Endothelial cell of umbilical vein (primary cell): ENCODE measurements at regions not wholly inside any gene's neighbourhood (a gene's known extent, or its start where the extent isn't known, plus 50 kb on each side); places are given as distances from the start of the nearest gene placed in this dataset.

Experiments
- BruUV-seq: library from RNA; stranded (reverse); fragments of 400-500 nt; replicated peaks from 2 replicates; lab custom pipeline; 2021; lab: Mats Ljungman, UMichigan
- CTCF ChIA-PET: fragments of 300-600, 350-600 bp; sonication (Branson Sonifier 250); formaldehyde crosslinking; loops from one replicate; lab custom pipeline; 2021; ENCODE audit warnings: antibody characterized with exemption, inconsistent platforms; lab: Charles Lee
- POLR2A ChIA-PET: fragments of 300-600, 350-600 bp; sonication (Branson Sonifier 250); formaldehyde crosslinking; loops from one replicate; lab custom pipeline; 2021; ENCODE audit warnings: antibody characterized with exemption, inconsistent platforms; lab: Charles Lee
- DNase-seq: peaks from one replicate; pipeline ENCODE4 v3.0.0-alpha.2; 2011; ENCODE audit warnings: low read depth, low spot score
- FAIRE-seq: peaks from 2 replicates; lab custom pipeline; 2011; peaks lifted over from hg19 to GRCh38; lab: Jason Lieb, UNC
- H2AFZ ChIP-seq: 2 replicates; pipeline ENCODE4 v1.6.0; 2012; ENCODE audit warnings: low read depth, low read length, control low read depth, inconsistent platforms
- H3K27ac ChIP-seq: 2 replicates; pipeline ENCODE4 v1.5.1; 2011; ENCODE audit warnings: low read depth, mild to moderate bottlenecking, control low read depth, low read length, moderate library complexity; ENCODE audit not compliant: insufficient read depth
- H3K27me3 ChIP-seq, 2 experiments: 2 replicates each; pipeline versions ENCODE4 v1.6.0 to v1.6.1; 2011; ENCODE audit warnings: low read length in 2 of 2, mixed read lengths in 1 of 2; ENCODE audit not compliant: control insufficient read depth in 2 of 2, insufficient read depth in 2 of 2
- H3K36me3 ChIP-seq, 2 experiments: 2 replicates in 1 of 2; 3 replicates in 1 of 2; pipeline ENCODE4 v1.5.1; 2011; ENCODE audit warnings: low read length in 2 of 2, mild to moderate bottlenecking in 1 of 2, moderate library complexity in 1 of 2; ENCODE audit not compliant: control insufficient read depth in 2 of 2, insufficient read depth in 2 of 2; ENCODE audit errors: extremely low read depth in 1 of 2
- H3K4me1 ChIP-seq: 3 replicates; pipeline ENCODE4 v1.5.1; 2011; ENCODE audit warnings: mild to moderate bottlenecking, low read length; ENCODE audit not compliant: control insufficient read depth, insufficient read depth; ENCODE audit errors: extremely low read depth
- H3K4me2 ChIP-seq: 2 replicates; pipeline ENCODE4 v1.6.1; 2011; ENCODE audit warnings: low read length, control low read depth, mixed read lengths; ENCODE audit not compliant: insufficient read depth
- H3K4me3 ChIP-seq, 3 experiments: fragments of 200-600 bp in 1 of 3; sonication (generic), shearing (Covaris generic) in 1 of 3; replicated peaks in 1 of 3; 2 replicates each; pipeline ENCODE4 v1.5.1; 2011 to 2016; ENCODE audit warnings: control low read depth in 3 of 3, low read length in 3 of 3, mild to moderate bottlenecking in 2 of 3, inconsistent platforms in 1 of 3, low read depth in 1 of 3, moderate library complexity in 1 of 3; ENCODE audit not compliant: insufficient read depth in 1 of 3
- H3K79me2 ChIP-seq: 2 replicates; pipeline ENCODE4 v1.6.0; 2012; ENCODE audit warnings: low read length, inconsistent platforms; ENCODE audit not compliant: control insufficient read depth, insufficient read depth
- H3K9ac ChIP-seq: replicated peaks from 2 replicates; pipeline ENCODE3; 2011; ENCODE audit warnings: low read length, control low read depth; ENCODE audit not compliant: insufficient read depth; ENCODE audit errors: extremely low read depth
- H3K9me1 ChIP-seq: replicated peaks from 3 replicates; pipeline ENCODE4 v1.6.0; 2011; ENCODE audit warnings: mild to moderate bottlenecking, low read length; ENCODE audit not compliant: control insufficient read depth, insufficient read depth; ENCODE audit errors: extremely low read depth
- H3K9me3 ChIP-seq: replicated peaks from 2 replicates; pipeline ENCODE4 v1.5.1; 2012; ENCODE audit warnings: low read length, inconsistent platforms; ENCODE audit not compliant: control insufficient read depth, insufficient read depth
- H4K20me1 ChIP-seq: replicated peaks from 2 replicates; pipeline ENCODE3; 2011; ENCODE audit warnings: mild to moderate bottlenecking, low read length; ENCODE audit not compliant: control insufficient read depth, insufficient read depth; ENCODE audit errors: extremely low read depth
- EZH2 ChIP-seq: IDR thresholded peaks from 2 replicates; pipeline ENCODE4 v1.6.1; 2012; ENCODE audit warnings: borderline replicate concordance, low read depth, mild to moderate bottlenecking, moderate library complexity, low read length, inconsistent platforms; ENCODE audit not compliant: severe bottlenecking
- GATA2 ChIP-seq: IDR thresholded peaks from 2 replicates; pipeline ENCODE4 v1.7.0; 2011; ENCODE audit warnings: low read depth, mild to moderate bottlenecking, moderate library complexity, mixed read lengths, low read length; ENCODE audit not compliant: insufficient read length, insufficient read depth
- JUN ChIP-seq: IDR thresholded peaks from 2 replicates; pipeline ENCODE4 v1.6.1; 2011; ENCODE audit warnings: borderline replicate concordance, low read depth; ENCODE audit not compliant: insufficient read length, insufficient read depth
- POLR2A ChIP-seq: IDR thresholded peaks from 2 replicates; pipeline ENCODE4 v1.6.1; 2012; ENCODE audit warnings: low read depth, mild to moderate bottlenecking, control low read depth, low read length
- POLR2AphosphoS5 ChIP-seq: IDR thresholded peaks from 2 replicates; pipeline ENCODE4 v1.6.1; 2012; ENCODE audit warnings: low read depth, mild to moderate bottlenecking, control low read depth, low read length, moderate library complexity; ENCODE audit not compliant: insufficient read depth
- dilution Hi-C: fragments of 300-500 bp; cut with MboI; formaldehyde crosslinking; loops from one replicate; pipeline ENCODE4 v1.15.0; 2019; ENCODE audit warnings: low sequenced_read_pairs; ENCODE audit not compliant: extremely low pct_ligation_motif_present
- intact Hi-C: fragments of 100-400 bp; cut with micrococcal nuclease; formaldehyde crosslinking; loops from one replicate; pipeline ENCODE4 v1.10.0; 2022
- TF ChIP-seq, protein P1 (sequence below): IDR thresholded peaks from 2 replicates; pipeline ENCODE4 v1.6.1; 2011; ENCODE audit not compliant: insufficient read depth, insufficient read length
- TF ChIP-seq, protein P2 (sequence below), 2 donors: IDR thresholded peaks; 1 replicate in 1 of 2; 2 replicates in 1 of 2; pipeline ENCODE4 v1.5.1; 2011; ENCODE audit warnings: low read length in 2 of 2, mild to moderate bottlenecking in 2 of 2, moderate library complexity in 2 of 2, control low read depth in 1 of 2, inconsistent platforms in 1 of 2, low read depth in 1 of 2; ENCODE audit not compliant: insufficient read depth in 1 of 2; ENCODE audit errors: extremely low read depth in 1 of 2

DNA sequence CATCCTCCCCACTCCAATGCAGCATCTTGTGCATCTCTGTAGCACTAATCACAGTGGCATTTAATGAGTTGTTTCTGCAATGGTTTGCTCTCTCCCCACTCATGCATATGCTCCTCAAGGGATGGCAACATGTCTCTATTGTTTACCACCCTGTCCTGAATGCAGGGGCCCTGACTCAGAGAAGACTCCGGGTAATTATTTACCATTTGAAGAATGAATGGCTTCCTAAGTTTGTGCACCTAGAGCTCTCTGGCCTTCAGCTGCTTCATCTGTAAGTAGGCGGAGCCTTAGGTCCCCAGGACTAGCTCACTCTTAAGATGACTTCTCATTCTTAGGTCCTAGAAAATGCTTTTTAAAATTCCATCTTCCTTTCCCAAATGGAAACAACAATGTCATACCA is 63.7 kb upstream of the IGSF21 start:
- intact Hi-C loops (no loop called here), dilution Hi-C loops (no loop called here)
- no peaks in the 10 kb centered on the region for H3K79me2 ChIP-seq
- no peaks in the 10 kb centered on the region for H3K36me3 ChIP-seq
- DNase-seq (no peak), FAIRE-seq (no peak)
- H3K4me2 ChIP-seq: no peak overlapping the region
- H3K27ac ChIP-seq: no peak overlapping the region
- no peaks in the 10 kb centered on the region for H3K4me1 ChIP-seq
- no peaks in the 10 kb centered on the region for H3K9me3 ChIP-seq
- ChIA-PET POLR2A (no interaction called here), CTCF (no interaction called here)
- no peak overlapping the region for H3K4me3 ChIP-seq
- no peaks in the 10 kb centered on the region for H4K20me1 ChIP-seq
- no peaks in the 10 kb centered on the region for H3K27me3 ChIP-seq
- no TSS peak for BruUV-seq
- no peak overlapping the region for H3K9ac ChIP-seq
- TF ChIP-seq GATA2 (no peak), EZH2 (no peak), POLR2AphosphoS5 (no peak), POLR2A (no peak), JUN (no peak)
- TF ChIP-seq, protein P1, sequence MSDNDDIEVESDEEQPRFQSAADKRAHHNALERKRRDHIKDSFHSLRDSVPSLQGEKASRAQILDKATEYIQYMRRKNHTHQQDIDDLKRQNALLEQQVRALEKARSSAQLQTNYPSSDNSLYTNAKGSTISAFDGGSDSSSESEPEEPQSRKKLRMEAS: no peak
- TF ChIP-seq, protein P2, sequence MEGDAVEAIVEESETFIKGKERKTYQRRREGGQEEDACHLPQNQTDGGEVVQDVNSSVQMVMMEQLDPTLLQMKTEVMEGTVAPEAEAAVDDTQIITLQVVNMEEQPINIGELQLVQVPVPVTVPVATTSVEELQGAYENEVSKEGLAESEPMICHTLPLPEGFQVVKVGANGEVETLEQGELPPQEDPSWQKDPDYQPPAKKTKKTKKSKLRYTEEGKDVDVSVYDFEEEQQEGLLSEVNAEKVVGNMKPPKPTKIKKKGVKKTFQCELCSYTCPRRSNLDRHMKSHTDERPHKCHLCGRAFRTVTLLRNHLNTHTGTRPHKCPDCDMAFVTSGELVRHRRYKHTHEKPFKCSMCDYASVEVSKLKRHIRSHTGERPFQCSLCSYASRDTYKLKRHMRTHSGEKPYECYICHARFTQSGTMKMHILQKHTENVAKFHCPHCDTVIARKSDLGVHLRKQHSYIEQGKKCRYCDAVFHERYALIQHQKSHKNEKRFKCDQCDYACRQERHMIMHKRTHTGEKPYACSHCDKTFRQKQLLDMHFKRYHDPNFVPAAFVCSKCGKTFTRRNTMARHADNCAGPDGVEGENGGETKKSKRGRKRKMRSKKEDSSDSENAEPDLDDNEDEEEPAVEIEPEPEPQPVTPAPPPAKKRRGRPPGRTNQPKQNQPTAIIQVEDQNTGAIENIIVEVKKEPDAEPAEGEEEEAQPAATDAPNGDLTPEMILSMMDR (IDR thresholded peaks at IDR 0.05; ENCODE audit: extremely low read depth in 1 of 2, insufficient read depth in 1 of 2, low read depth in 1 of 2, low read length in 2 of 2): no peak
- H3K9me1 ChIP-seq: no peaks in the 10 kb centered on the region
- H2AFZ ChIP-seq: no peak overlapping the region
